ENCODE measurements at regions not wholly inside any gene's neighbourhood (a gene's known extent, or its start where the extent isn't known, plus 50 kb on each side); places are given as distances from the start of the nearest gene placed in this dataset.

DNA sequence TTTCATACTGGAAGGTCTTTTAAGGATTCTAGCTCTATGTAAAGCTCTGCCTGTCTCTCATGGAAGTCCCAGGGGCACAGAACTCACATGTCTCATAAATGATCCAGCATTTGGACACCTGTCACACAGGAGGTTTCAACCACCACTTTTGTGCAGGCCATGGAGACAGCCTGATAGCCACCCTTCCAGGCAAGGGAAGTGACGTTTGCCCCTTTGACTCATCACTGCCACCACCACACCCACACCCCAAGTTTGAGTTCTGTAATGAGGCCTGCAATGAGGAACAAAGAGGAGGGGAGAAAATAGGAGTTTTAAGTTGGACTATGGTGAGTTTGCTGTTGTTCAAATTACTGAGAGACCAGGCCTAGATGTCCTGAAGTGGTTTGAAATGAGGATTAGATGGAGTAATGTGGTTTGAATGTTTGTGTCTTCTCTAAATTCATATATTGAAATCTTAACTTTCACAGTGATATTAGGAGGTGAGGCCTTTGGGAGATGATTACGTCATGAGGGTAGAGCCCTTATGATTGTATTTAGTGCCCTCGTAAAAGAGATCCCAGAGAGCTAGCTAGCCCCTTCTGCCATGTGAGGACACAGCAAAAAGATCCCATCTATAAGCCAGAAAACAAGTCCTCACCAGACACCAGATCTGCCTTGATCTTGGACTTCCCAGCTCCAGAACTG, 175.3 kb upstream of the EPHA4 start:
- H3K4me3 ChIP-seq, result no peak overlapping the region
- no peaks in the 10 kb centered on the region for H3K9me2 ChIP-seq (ENCODE audit: insufficient read depth)
- TF ChIP-seq, protein P1, sequence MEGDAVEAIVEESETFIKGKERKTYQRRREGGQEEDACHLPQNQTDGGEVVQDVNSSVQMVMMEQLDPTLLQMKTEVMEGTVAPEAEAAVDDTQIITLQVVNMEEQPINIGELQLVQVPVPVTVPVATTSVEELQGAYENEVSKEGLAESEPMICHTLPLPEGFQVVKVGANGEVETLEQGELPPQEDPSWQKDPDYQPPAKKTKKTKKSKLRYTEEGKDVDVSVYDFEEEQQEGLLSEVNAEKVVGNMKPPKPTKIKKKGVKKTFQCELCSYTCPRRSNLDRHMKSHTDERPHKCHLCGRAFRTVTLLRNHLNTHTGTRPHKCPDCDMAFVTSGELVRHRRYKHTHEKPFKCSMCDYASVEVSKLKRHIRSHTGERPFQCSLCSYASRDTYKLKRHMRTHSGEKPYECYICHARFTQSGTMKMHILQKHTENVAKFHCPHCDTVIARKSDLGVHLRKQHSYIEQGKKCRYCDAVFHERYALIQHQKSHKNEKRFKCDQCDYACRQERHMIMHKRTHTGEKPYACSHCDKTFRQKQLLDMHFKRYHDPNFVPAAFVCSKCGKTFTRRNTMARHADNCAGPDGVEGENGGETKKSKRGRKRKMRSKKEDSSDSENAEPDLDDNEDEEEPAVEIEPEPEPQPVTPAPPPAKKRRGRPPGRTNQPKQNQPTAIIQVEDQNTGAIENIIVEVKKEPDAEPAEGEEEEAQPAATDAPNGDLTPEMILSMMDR (conservative IDR thresholded peaks at IDR 0.05), result no peak
- H3K27ac ChIP-seq, result no peak overlapping the region
- H3K36me3 ChIP-seq (ENCODE audit: low read depth), result no peaks in the 10 kb centered on the region
- 0 out of 2 replicates have a peak, but pooled peaks cover 4% of the 10 kb centered on the region for H3K4me1 ChIP-seq (replicated peaks; ENCODE audit: insufficient read depth)
- BruUV-seq (replicated peaks), result no TSS peak
- no peaks in the 10 kb centered on the region for H3K27me3 ChIP-seq (ENCODE audit: insufficient read depth, low read depth)
- H3K9me3 ChIP-seq (ENCODE audit: insufficient read depth, low read depth), result 0 out of 2 replicates have a peak, but pooled peaks cover 7% of the 10 kb centered on the region
- intact Hi-C loops (cut with micrococcal nuclease; ENCODE audit: unreplicated experiment), result no loop called here
- peak overlapping the region; percentile 30 for H2AFZ ChIP-seq
- DNase-seq, result no peak
- H4K20me1 ChIP-seq (ENCODE audit: insufficient read depth), result no peaks in the 10 kb centered on the region
- CTCF ChIA-PET, result no interaction called here
- no peaks in the 10 kb centered on the region for H3K79me2 ChIP-seq (ENCODE audit: low read depth)
- no peak overlapping the region for H3K4me2 ChIP-seq
- no peaks in the 10 kb centered on the region for H3F3A ChIP-seq (ENCODE audit: insufficient read depth, low read depth)
- POLR2A ChIA-PET (ENCODE audit: unreplicated experiment), result no interaction called here

DNA sequence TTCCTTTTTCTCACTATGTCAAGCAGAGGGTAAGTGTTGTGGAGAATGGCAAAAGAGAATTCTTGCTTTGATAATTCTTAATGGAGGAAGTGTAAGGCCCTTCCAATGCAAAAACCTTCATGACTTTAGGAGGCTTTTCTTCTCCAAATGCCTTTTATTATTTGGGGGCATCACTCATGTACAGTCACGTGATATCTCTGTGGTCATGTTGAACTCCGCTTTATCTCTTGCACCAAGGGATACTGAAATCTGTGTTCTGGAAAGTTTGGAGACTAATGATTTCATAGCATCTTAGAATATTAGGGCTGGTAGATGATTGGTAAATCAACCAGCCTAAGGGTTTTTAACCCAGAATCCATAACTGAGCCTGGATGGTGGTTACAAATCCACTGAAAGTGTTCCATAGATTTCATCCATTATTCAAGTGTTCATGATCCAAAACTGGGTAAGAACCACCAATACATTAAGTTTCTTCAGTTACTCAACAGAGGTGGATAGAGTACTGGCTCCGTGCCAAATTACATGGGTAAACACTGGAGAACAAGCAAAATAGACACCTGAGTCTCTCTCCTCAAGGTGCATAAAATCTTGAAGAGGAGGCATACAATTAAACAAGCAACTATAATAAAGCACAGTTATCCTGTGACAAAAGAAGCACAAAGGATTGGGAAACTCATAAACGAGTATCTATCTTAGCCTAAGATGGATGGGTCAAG, 169.6 kb upstream of the EPHA4 start:
- Histone ChIP-seq H3K27me3 (ENCODE audit: insufficient read depth, low read depth) (no peaks in the 10 kb centered on the region), H4K20me1 (ENCODE audit: insufficient read depth) (no peaks in the 10 kb centered on the region), H3K4me1 (replicated peaks; ENCODE audit: insufficient read depth) (no peaks in the 10 kb centered on the region), H3K27ac (no peak overlapping the region), H3F3A (ENCODE audit: insufficient read depth, low read depth) (no peaks in the 10 kb centered on the region), H3K79me2 (ENCODE audit: low read depth) (no peaks in the 10 kb centered on the region), H3K9me3 (ENCODE audit: insufficient read depth, low read depth) (no peaks in the 10 kb centered on the region; the same call in 1 of the 2 replicates), H2AFZ (no peak overlapping the region), H3K4me3 (no peak overlapping the region), H3K4me2 (no peak overlapping the region), H3K9me2 (ENCODE audit: insufficient read depth) (no peaks in the 10 kb centered on the region), H3K36me3 (ENCODE audit: low read depth) (no peaks in the 10 kb centered on the region)
- ChIA-PET CTCF (no interaction called here), POLR2A (ENCODE audit: unreplicated experiment) (no interaction called here)
- intact Hi-C loops (cut with micrococcal nuclease; ENCODE audit: unreplicated experiment), result no loop called here
- TF ChIP-seq, protein P1 (conservative IDR thresholded peaks at IDR 0.05), result no peak
- no peak for TF ChIP-seq EZH2 (IDR thresholded peaks at IDR 0.05; ENCODE audit: low read depth)
- no peak for DNase-seq
- BruUV-seq (replicated peaks), result no TSS peak

DNA sequence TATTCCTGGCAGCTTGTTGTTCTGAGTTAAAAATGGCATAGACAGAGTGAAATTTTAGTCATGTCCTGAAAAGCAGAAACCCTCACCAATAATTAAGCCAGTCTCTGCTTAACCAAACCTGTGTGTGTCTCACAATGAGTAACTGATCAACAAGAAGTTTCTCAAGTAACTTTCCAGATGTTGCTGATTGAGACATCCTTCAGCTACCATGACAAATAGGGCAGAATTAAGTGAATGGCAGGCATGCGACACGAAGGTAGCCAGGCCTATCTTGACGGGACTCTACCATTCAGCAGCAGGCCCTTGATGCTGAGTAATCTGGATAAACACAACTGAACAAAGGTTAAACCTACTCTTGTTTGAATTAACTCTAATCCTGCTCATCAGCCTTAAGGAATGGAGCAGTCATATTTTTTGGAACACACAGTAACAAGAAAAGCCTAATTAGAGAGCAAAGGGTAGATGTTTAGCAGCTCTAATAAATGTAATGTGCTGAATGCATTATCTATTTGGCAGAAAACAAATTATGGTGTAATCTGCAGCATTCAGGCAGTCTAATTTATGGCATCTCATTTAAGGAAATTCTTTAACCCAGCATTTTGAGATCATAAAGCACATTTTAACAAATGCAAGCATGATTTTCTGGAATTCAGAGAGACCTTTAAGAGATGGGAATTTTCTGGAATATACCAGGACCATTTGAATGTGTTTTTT, 159.5 kb upstream of the EPHA4 start:
- Histone ChIP-seq H3K4me2 (no peak overlapping the region), H4K20me1 (ENCODE audit: insufficient read depth) (no peaks in the 10 kb centered on the region), H3K79me2 (ENCODE audit: low read depth) (no peaks in the 10 kb centered on the region), H3K9me3 (ENCODE audit: insufficient read depth, low read depth) (0 out of 2 replicates have a peak, but pooled peaks cover 4% of the 10 kb centered on the region), H3K27me3 (ENCODE audit: insufficient read depth, low read depth) (no peaks in the 10 kb centered on the region), H3K4me3 (no peak overlapping the region), H3K4me1 (replicated peaks; ENCODE audit: insufficient read depth) (no peaks in the 10 kb centered on the region), H3K27ac (no peak overlapping the region), H2AFZ (peak overlapping the region; percentile 10; the same call in 1 of the 2 replicates), H3K9me2 (ENCODE audit: insufficient read depth) (no peaks in the 10 kb centered on the region), H3F3A (ENCODE audit: insufficient read depth, low read depth) (no peaks in the 10 kb centered on the region; the same call in 1 of the 2 replicates), H3K36me3 (ENCODE audit: low read depth) (no peaks in the 10 kb centered on the region)
- ChIA-PET CTCF (no interaction called here), POLR2A (ENCODE audit: unreplicated experiment) (no interaction called here)
- intact Hi-C loops (cut with micrococcal nuclease; ENCODE audit: unreplicated experiment), result no loop called here
- peak in 1 of 2 experiments; percentile 50 for DNase-seq
- BruUV-seq (replicated peaks), result no TSS peak
- no peak for TF ChIP-seq EZH2 (IDR thresholded peaks at IDR 0.05; ENCODE audit: low read depth)
- TF ChIP-seq, protein P1 (conservative IDR thresholded peaks at IDR 0.05), result no peak

Measured in PC-9 (cell line).